Suprapubic skin (tissue), 4 donors: ENCODE measurements at regions not wholly inside any gene's neighbourhood (a gene's known extent, or its start where the extent isn't known, plus 50 kb on each side); places are given as distances from the start of the nearest gene placed in this dataset.

Source experiments
- DNase-seq, 2 donors: peaks; one replicate each; pipeline ENCODE4 v3.0.0-alpha.2; 2019; ENCODE audit warnings: low spot score in 2 of 2
- H3K27ac ChIP-seq: fragments of 200-600 bp; sonication (generic); one replicate; pipeline ENCODE4 v1.5.1; 2019
- H3K27me3 ChIP-seq: fragments of 200-600 bp; sonication (generic); one replicate; pipeline ENCODE4 v1.5.1; 2019
- H3K36me3 ChIP-seq: fragments of 200-600 bp; sonication (generic); one replicate; pipeline ENCODE4 v1.5.1; 2019
- H3K4me1 ChIP-seq: fragments of 200-600 bp; sonication (generic); one replicate; pipeline ENCODE4 v1.5.1; 2019
- H3K4me3 ChIP-seq: fragments of 200-600 bp; sonication (generic); one replicate; pipeline ENCODE4 v1.5.1; 2019; ENCODE audit warnings: mild to moderate bottlenecking
- H3K9me3 ChIP-seq: fragments of 200-600 bp; sonication (generic); one replicate; pipeline ENCODE4 v1.5.1; 2019
- CTCF ChIP-seq, 2 donors: fragments of 200-600 bp in 1 of 2; fragments of 450-650 bp in 1 of 2; sonication (generic) in 1 of 2; IDR thresholded peaks; one replicate each; pipeline ENCODE4 v1.5.1; 2016 to 2019; ENCODE audit warnings: antibody characterized with exemption in 2 of 2, mild to moderate bottlenecking in 1 of 2, moderate library complexity in 1 of 2
- EP300 ChIP-seq: sonication (generic); formaldehyde crosslinking; IDR thresholded peaks from one replicate; pipeline ENCODE4 v1.6.1; 2017; ENCODE audit warnings: antibody characterized with exemption
- POLR2A ChIP-seq, 2 donors: fragments of 450-650 bp; IDR thresholded peaks; one replicate each; pipeline ENCODE4 v1.6.1; 2017; ENCODE audit warnings: antibody characterized with exemption in 2 of 2, mild to moderate bottlenecking in 2 of 2, moderate library complexity in 2 of 2
- POLR2AphosphoS5 ChIP-seq, 3 donors: sonication (generic); formaldehyde crosslinking; IDR thresholded peaks; one replicate each; pipeline ENCODE4 v1.6.1; 2017; ENCODE audit warnings: antibody characterized with exemption in 3 of 3
- WGBS: methylation state at CpG from one replicate; pipeline ENCODE4 v1.1.5; 2018; 5-methylcytosine and 5-hydroxymethylcytosine counted together

- no peaks in the 10 kb centered on the region for H3K9me3 ChIP-seq
- no peak overlapping the region for H3K4me3 ChIP-seq
- no peaks in the 10 kb centered on the region for H3K36me3 ChIP-seq
- H3K4me1 ChIP-seq = no peaks in the 10 kb centered on the region
- no peak overlapping the region for H3K27ac ChIP-seq
- TF ChIP-seq CTCF (IDR thresholded peaks at IDR 0.05) = no peak
- TF ChIP-seq POLR2AphosphoS5 (IDR thresholded peaks at IDR 0.05) = no peak
- no peak for TF ChIP-seq POLR2A (IDR thresholded peaks at IDR 0.05)
- no peak for TF ChIP-seq EP300
- no peak for DNase-seq
- no peaks in the 10 kb centered on the region for H3K27me3 ChIP-seq
- WGBS = 69% methylated on average over 1 of the region's 1 CpG
These were observed 827.0 kb upstream of the RAB6C start for GRCh38 chr2:129152514-129152913.

GRCh38 chr2:129160879-129161278 lies 818.6 kb upstream of the RAB6C start:
- TF ChIP-seq CTCF (IDR thresholded peaks at IDR 0.05) (no peak), POLR2A (IDR thresholded peaks at IDR 0.05) (no peak)
- Histone ChIP-seq H3K27me3 (no peaks in the 10 kb centered on the region), H3K4me1 (no peaks in the 10 kb centered on the region), H3K9me3 (no peaks in the 10 kb centered on the region), H3K36me3 (no peaks in the 10 kb centered on the region), H3K4me3 (no peak overlapping the region), H3K27ac (no peak overlapping the region)
- WGBS = 71% methylated on average over 4 of the region's 4 CpGs
- no peak for DNase-seq

GRCh38 chr2:129164220-129164949 lies 815.1 kb upstream of the RAB6C start:
- Histone ChIP-seq H3K4me3 (no peak overlapping the region), H3K27me3 (no peaks in the 10 kb centered on the region), H3K27ac (no peak overlapping the region), H3K36me3 (no peaks in the 10 kb centered on the region), H3K9me3 (no peaks in the 10 kb centered on the region), H3K4me1 (no peaks in the 10 kb centered on the region)
- 75% methylated on average over 2 of the region's 6 CpGs for WGBS
- no peak for DNase-seq
- no peak for TF ChIP-seq EP300
- no peak for TF ChIP-seq CTCF (IDR thresholded peaks at IDR 0.05)
- TF ChIP-seq POLR2A (IDR thresholded peaks at IDR 0.05) = no peak
- no peak for TF ChIP-seq POLR2AphosphoS5 (IDR thresholded peaks at IDR 0.05)

GRCh38 chr2:129165006-129165405 lies 814.5 kb upstream of the RAB6C start:
- Histone ChIP-seq H3K4me3 (no peak overlapping the region), H3K27ac (no peak overlapping the region), H3K36me3 (no peaks in the 10 kb centered on the region), H3K9me3 (no peaks in the 10 kb centered on the region), H3K4me1 (no peaks in the 10 kb centered on the region), H3K27me3 (no peaks in the 10 kb centered on the region)
- DNase-seq = no peak
- TF ChIP-seq CTCF (IDR thresholded peaks at IDR 0.05) (no peak), POLR2A (IDR thresholded peaks at IDR 0.05) (no peak), EP300 (no peak), POLR2AphosphoS5 (IDR thresholded peaks at IDR 0.05) (no peak)

- H3K36me3 ChIP-seq = no peaks in the 10 kb centered on the region
- no peaks in the 10 kb centered on the region for H3K4me1 ChIP-seq
- H3K27me3 ChIP-seq = no peaks in the 10 kb centered on the region
- H3K4me3 ChIP-seq = no peak overlapping the region
- no peak overlapping the region for H3K27ac ChIP-seq
- H3K9me3 ChIP-seq = no peaks in the 10 kb centered on the region
- 69% methylated on average over 1 of the region's 1 CpG for WGBS
- no peak for DNase-seq
- TF ChIP-seq POLR2AphosphoS5 (IDR thresholded peaks at IDR 0.05) = no peak
- no peak for TF ChIP-seq POLR2A (IDR thresholded peaks at IDR 0.05)
- no peak for TF ChIP-seq EP300
- TF ChIP-seq CTCF (IDR thresholded peaks at IDR 0.05) = no peak
These were observed 812.0 kb upstream of the RAB6C start for GRCh38 chr2:129167456-129167855.
